SK-N-SH treated with all-trans-retinoic acid at 6 μM for 48 hours (cell line): ENCODE measurements at regions not wholly inside any gene's neighbourhood (a gene's known extent, or its start where the extent isn't known, plus 50 kb on each side); places are given as distances from the start of the nearest gene placed in this dataset.
"Not testable (repeated sequence)": the region's sequence is repeated elsewhere in the genome, so short reads cannot be mapped to it uniquely, and the experiment has no call there.

ENCODE experiments used
- ATAC-seq: fragments of 200-7000 bp; cut with Tn5 transposase; 3 replicates; pipeline ENCODE4 v1.9.1; 2020; ENCODE audit warnings: mild to moderate bottlenecking, moderate library complexity
- ARNTL ChIP-seq: fragments of 450-650 bp; formaldehyde crosslinking; IDR thresholded peaks from 2 replicates; pipeline ENCODE4 v1.5.0; 2020; ENCODE audit warnings: low read depth, mild to moderate bottlenecking, moderate library complexity, borderline replicate concordance
- BACH2 ChIP-seq: fragments of 250-450 bp; sonication (Bioruptor Pico); IDR thresholded peaks from 2 replicates; pipeline ENCODE4 v1.9.0; 2021; ENCODE audit warnings: mild to moderate bottlenecking, borderline replicate concordance
- ESRRG ChIP-seq: fragments of 250-450 bp; sonication (Bioruptor Pico); IDR thresholded peaks from 2 replicates; pipeline ENCODE4 v1.6.1; 2021; ENCODE audit warnings: mild to moderate bottlenecking
- GLIS3 ChIP-seq: fragments of 250-450 bp; sonication (Bioruptor Pico); IDR thresholded peaks from 2 replicates; pipeline ENCODE4 v1.5.0; 2020; ENCODE audit warnings: mild to moderate bottlenecking, moderate library complexity
- ISL1 ChIP-seq: fragments of 250-450 bp; sonication (Bioruptor Pico); IDR thresholded peaks from 2 replicates; pipeline ENCODE4 v2.1.2; 2022; ENCODE audit warnings: mild to moderate bottlenecking, moderate library complexity
- OSR1 ChIP-seq: fragments of 250-450 bp; sonication (Bioruptor Pico); IDR thresholded peaks from 2 replicates; pipeline ENCODE4 v1.8.0; 2022; ENCODE audit warnings: moderate library complexity, mild to moderate bottlenecking, inconsistent platforms
- PATZ1 ChIP-seq: fragments of 250-450 bp; sonication (Bioruptor Pico); IDR thresholded peaks from 2 replicates; pipeline ENCODE4 v1.8.0; 2020; ENCODE audit warnings: mild to moderate bottlenecking, moderate library complexity, borderline replicate concordance
- POU6F1 ChIP-seq: fragments of 250-450 bp; sonication (Bioruptor Pico); IDR thresholded peaks from 2 replicates; pipeline ENCODE4 v1.8.0; 2021; ENCODE audit warnings: low read depth, mild to moderate bottlenecking, moderate library complexity, borderline replicate concordance
- PPARA ChIP-seq: fragments of 250-450 bp; sonication (Bioruptor Pico); IDR thresholded peaks from 2 replicates; pipeline ENCODE4 v1.5.0; 2020; ENCODE audit warnings: mild to moderate bottlenecking, borderline replicate concordance
- RARB ChIP-seq: fragments of 250-450 bp; sonication (Bioruptor Pico); IDR thresholded peaks from 2 replicates; pipeline ENCODE4 v1.8.0; 2021; ENCODE audit warnings: mild to moderate bottlenecking, moderate library complexity
- TCF4 ChIP-seq: fragments of 250-450 bp; sonication (Bioruptor Pico); IDR thresholded peaks from 2 replicates; pipeline ENCODE4 v1.8.0; 2021; ENCODE audit warnings: mild to moderate bottlenecking, moderate library complexity, borderline replicate concordance
- TOX ChIP-seq: fragments of 250-450 bp; sonication (Bioruptor Pico); IDR thresholded peaks from 2 replicates; pipeline ENCODE4 v1.8.0; 2021; ENCODE audit warnings: mild to moderate bottlenecking, moderate library complexity, borderline replicate concordance
- TSHZ2 ChIP-seq: fragments of 250-450 bp; sonication (Bioruptor Pico); IDR thresholded peaks from 2 replicates; pipeline ENCODE4 v1.5.0; 2020; ENCODE audit warnings: mild to moderate bottlenecking, moderate library complexity
- ZC3H10 ChIP-seq: fragments of 250-450 bp; sonication (Bioruptor Pico); IDR thresholded peaks from 2 replicates; pipeline ENCODE4 v1.5.1; 2021; ENCODE audit warnings: mild to moderate bottlenecking, moderate library complexity
- ZFP3 ChIP-seq: fragments of 250-450 bp; sonication (Bioruptor Pico); IDR thresholded peaks from 2 replicates; pipeline ENCODE4 v1.5.0; 2020; ENCODE audit warnings: mild to moderate bottlenecking, moderate library complexity
- ZFP30 ChIP-seq: fragments of 450-650 bp; formaldehyde crosslinking; IDR thresholded peaks from 2 replicates; pipeline ENCODE4 v1.5.0; 2022; ENCODE audit warnings: mild to moderate bottlenecking, moderate library complexity
- ZNF565 ChIP-seq: fragments of 450-650 bp; formaldehyde crosslinking; conservative IDR thresholded peaks from 2 replicates; pipeline ENCODE4 v1.5.0; 2020; ENCODE audit warnings: low read depth, mild to moderate bottlenecking, moderate library complexity
- ZNF8 ChIP-seq: fragments of 450-650 bp; formaldehyde crosslinking; IDR thresholded peaks from 2 replicates; pipeline ENCODE4 v1.5.0; 2020; ENCODE audit warnings: mild to moderate bottlenecking, moderate library complexity

GRCh38 chr7:152504367-152504766, 68.6 kb upstream of the KMT2C start:
- no peak for TF ChIP-seq TOX (CRISPR knock-in tag)
- TF ChIP-seq ZNF565 = no peak
- no peak for TF ChIP-seq ARNTL (CRISPR knock-in tag)
- no peak for TF ChIP-seq BACH2 (CRISPR knock-in tag)
- no peak for TF ChIP-seq TSHZ2 (CRISPR knock-in tag)
- no peak for TF ChIP-seq OSR1 (CRISPR knock-in tag)
- no peak for TF ChIP-seq GLIS3
- no peak for TF ChIP-seq TCF4 (CRISPR knock-in tag)
- no peak for TF ChIP-seq PPARA
- no peak for ATAC-seq

GRCh38 chr7:152502813-152503790, 67.3 kb upstream of the KMT2C start:
- no peak for ATAC-seq
- no peak for TF ChIP-seq BACH2 (CRISPR knock-in tag)
- TF ChIP-seq OSR1 (CRISPR knock-in tag) = no peak
- no peak for TF ChIP-seq TSHZ2 (CRISPR knock-in tag)
- TF ChIP-seq PATZ1 = no peak
- no peak for TF ChIP-seq ISL1 (CRISPR knock-in tag)
- no peak for TF ChIP-seq PPARA
- TF ChIP-seq ZFP3 = no peak
- TF ChIP-seq ZNF8 = no peak
- TF ChIP-seq ESRRG = no peak

- no peak for ATAC-seq
- TF ChIP-seq RARB (CRISPR knock-in tag) (no peak), ISL1 (CRISPR knock-in tag) (no peak), POU6F1 (CRISPR knock-in tag) (no peak), GLIS3 (no peak), ZFP3 (no peak), PPARA (no peak), TSHZ2 (CRISPR knock-in tag) (no peak), ZFP30 (CRISPR knock-in tag) (no peak), OSR1 (CRISPR knock-in tag) (no peak), ZNF8 (no peak), ZC3H10 (CRISPR knock-in tag) (no peak)
Observed at GRCh38 chr7:152501506-152501905, 65.7 kb upstream of the KMT2C start.

- ATAC-seq = not testable (repeated sequence)
Observed at GRCh38 chr7:152499969-152500368, 64.2 kb upstream of the KMT2C start.
